GM12878 (cell line): ENCODE measurements at regions not wholly inside any gene's neighbourhood (a gene's known extent, or its start where the extent isn't known, plus 50 kb on each side); places are given as distances from the start of the nearest gene placed in this dataset.

Experiments
- ATAC-seq: fragments of 200-7000 bp; cut with Tn5 transposase; 3 replicates; pipeline ENCODE4 v1.9.1; 2020; ENCODE audit warnings: mild to moderate bottlenecking, moderate library complexity
- BruUV-seq: library from RNA; stranded (reverse); fragments of 400-500 nt; replicated peaks from 2 replicates; lab custom pipeline; 2021; lab: Mats Ljungman, UMichigan
- CTCF ChIA-PET: fragments of 300-600 bp; sonication (Branson Sonifier 250); formaldehyde crosslinking; extraction: SDS; loops from one replicate; lab custom pipeline; 2021; ENCODE audit warnings: inconsistent platforms; lab: Yijun Ruan, JAX
- POLR2A ChIA-PET: fragments of 350-600 bp; formaldehyde crosslinking; extraction: SDS; loops from one replicate; lab custom pipeline; 2021; ENCODE audit warnings: inconsistent platforms; lab: Charles Lee
- RAD21 ChIA-PET: fragments of 300-600 bp; sonication (Branson Sonifier 250); formaldehyde crosslinking; loops from one replicate; lab custom pipeline; 2023; ENCODE audit warnings: antibody characterized with exemption; ENCODE audit not compliant: unreplicated experiment; lab: Charles Lee
- SMC1A ChIA-PET: fragments of 300-600 bp; sonication (Branson Sonifier 250); formaldehyde crosslinking; loops from one replicate; lab custom pipeline; 2023; ENCODE audit not compliant: unreplicated experiment, uncharacterized antibody; lab: Charles Lee
- DNase-seq: peaks from one replicate; pipeline ENCODE4 v3.0.0-alpha.2; 2011; ENCODE audit warnings: low read depth, low spot score
- FAIRE-seq: peaks from 3 replicates; lab custom pipeline; 2011; peaks lifted over from hg19 to GRCh38; lab: Jason Lieb, UNC
- H2AFZ ChIP-seq: 2 replicates; pipeline ENCODE4 v1.6.0; 2011; ENCODE audit warnings: low read depth, low read length, control low read depth; ENCODE audit not compliant: control insufficient read depth
- H3K27ac ChIP-seq: 2 replicates; pipeline ENCODE4 v1.5.1; 2011; ENCODE audit warnings: control low read depth; ENCODE audit not compliant: control insufficient read depth, insufficient read depth
- H3K27me3 ChIP-seq, 2 experiments: replicated peaks in 1 of 2; 2 replicates each; pipeline versions ENCODE4 v1.6.0 to v1.6.1; 2011; ENCODE audit warnings: low read length in 1 of 2; ENCODE audit not compliant: control insufficient read depth in 2 of 2, insufficient read depth in 2 of 2
- H3K36me3 ChIP-seq, 2 experiments: 2 replicates each; pipeline ENCODE4 v1.5.1; 2011; ENCODE audit warnings: low read length in 1 of 2; ENCODE audit not compliant: control insufficient read depth in 2 of 2, insufficient read depth in 2 of 2
- H3K4me1 ChIP-seq: 2 replicates; pipeline ENCODE4 v1.6.1; 2011; ENCODE audit warnings: mild to moderate bottlenecking, low read length, moderate library complexity, mixed read lengths; ENCODE audit not compliant: control insufficient read depth, insufficient read depth
- H3K4me2 ChIP-seq: 2 replicates; pipeline ENCODE4 v1.6.0; 2011; ENCODE audit warnings: control low read depth; ENCODE audit not compliant: control insufficient read depth, insufficient read depth
- H3K4me3 ChIP-seq: fragments of 200-600 bp; sonication (generic); 2 replicates; pipeline ENCODE4 v1.5.1; 2016
- H3K79me2 ChIP-seq: 2 replicates; pipeline ENCODE4 v1.6.0; 2011; ENCODE audit warnings: low read length; ENCODE audit not compliant: control insufficient read depth, insufficient read depth
- H3K9ac ChIP-seq: 2 replicates; pipeline ENCODE4 v1.8.0; 2011; ENCODE audit warnings: low read length, control low read depth, mixed read lengths; ENCODE audit not compliant: control insufficient read depth, insufficient read depth
- H3K9me3 ChIP-seq: replicated peaks from 3 replicates; pipeline ENCODE4 v1.5.1; 2011; ENCODE audit warnings: mild to moderate bottlenecking, low read length; ENCODE audit not compliant: control insufficient read depth, insufficient read depth
- H4K20me1 ChIP-seq: 2 replicates; pipeline ENCODE4 v1.6.0; 2011; ENCODE audit not compliant: control insufficient read depth, insufficient read depth
- CBFB ChIP-seq: IDR thresholded peaks from 2 replicates; pipeline ENCODE4 v1.6.1; 2016; ENCODE audit warnings: antibody characterized with exemption, low read depth
- CBX3 ChIP-seq: fragments of 200-600 bp; sonication (generic); IDR thresholded peaks from 2 replicates; pipeline ENCODE4 v1.6.1; 2016; ENCODE audit warnings: low read depth, borderline replicate concordance
- EZH2 ChIP-seq: IDR thresholded peaks from 2 replicates; pipeline ENCODE4 v1.6.1; 2012; ENCODE audit warnings: low read depth, mild to moderate bottlenecking, control low read depth, inconsistent platforms, low read length, borderline replicate concordance; ENCODE audit not compliant: control insufficient read depth
- FOXM1 ChIP-seq: IDR thresholded peaks from 2 replicates; pipeline ENCODE4 v1.6.1; 2012; ENCODE audit warnings: low read depth, mild to moderate bottlenecking, inconsistent platforms, low read length, moderate library complexity
- GABPA ChIP-seq: IDR thresholded peaks from 2 replicates; pipeline ENCODE4 v1.6.1; 2014; ENCODE audit warnings: antibody characterized with exemption, low read depth, mild to moderate bottlenecking, inconsistent platforms
- LARP7 ChIP-seq: fragments of 450-650 bp; IDR thresholded peaks from 2 replicates; pipeline ENCODE4 v1.6.1; 2017; ENCODE audit warnings: mild to moderate bottlenecking
- MTA3 ChIP-seq: IDR thresholded peaks from 2 replicates; pipeline ENCODE4 v1.6.1; 2012; ENCODE audit warnings: low read length, inconsistent platforms, borderline replicate concordance
- NR2C2 ChIP-seq: IDR thresholded peaks from 2 replicates; pipeline ENCODE4 v1.6.1; 2011; ENCODE audit warnings: borderline replicate concordance, low read depth; ENCODE audit not compliant: control insufficient read depth, insufficient read length
- POLR2A ChIP-seq: IDR thresholded peaks from 2 replicates; pipeline ENCODE4 v1.6.1; 2011; ENCODE audit warnings: low read depth, mild to moderate bottlenecking, low read length
- RAD51 ChIP-seq: fragments of 450-650 bp; IDR thresholded peaks from 2 replicates; pipeline ENCODE4 v1.6.1; 2016; ENCODE audit warnings: moderate library complexity, mild to moderate bottlenecking, inconsistent platforms
- RFX5 ChIP-seq: IDR thresholded peaks from 2 replicates; pipeline ENCODE4 v1.6.1; 2011; ENCODE audit warnings: low read depth, low read length, improper control_type of control experiment
- SMAD1 ChIP-seq: fragments of 450-650 bp; IDR thresholded peaks from 2 replicates; pipeline ENCODE4 v1.6.1; 2018; ENCODE audit warnings: mild to moderate bottlenecking, low read depth; ENCODE audit not compliant: partially characterized antibody
- SRF ChIP-seq, 2 experiments: IDR thresholded peaks; 2 replicates each; pipeline ENCODE4 v1.6.1; 2011; ENCODE audit warnings: low read depth in 2 of 2, low read length in 2 of 2, mild to moderate bottlenecking in 1 of 2, moderate library complexity in 1 of 2
- TAF1 ChIP-seq: IDR thresholded peaks from 2 replicates; pipeline ENCODE4 v1.6.1; 2011; ENCODE audit warnings: mild to moderate bottlenecking, low read depth, low read length, borderline replicate concordance
- USF1 ChIP-seq: IDR thresholded peaks from 2 replicates; pipeline ENCODE4 v1.6.1; 2011; ENCODE audit warnings: borderline replicate concordance, low read depth, mild to moderate bottlenecking, moderate library complexity, mixed read lengths, low read length; ENCODE audit not compliant: insufficient read depth; ENCODE audit errors: extremely low read length
- ZNF592 ChIP-seq: fragments of 450-650 bp; IDR thresholded peaks from 2 replicates; pipeline ENCODE4 v1.6.1; 2017; ENCODE audit warnings: mild to moderate bottlenecking, moderate library complexity
- WGBS: methylation state at CpG from one replicate; pipeline ENCODE4 v1.1.6; 2016; ENCODE audit warnings: low lambda C conversion rate; ENCODE audit not compliant: insufficient replicate concordance, insufficient coverage; ENCODE audit errors: missing lambda C conversion rate; 5-methylcytosine and 5-hydroxymethylcytosine counted together
- in situ Hi-C: fragments of 300-500 bp; cut with MboI; formaldehyde crosslinking; loops from 9 replicates; pipeline ENCODE4 v1.14.3; 2018; ENCODE audit warnings: mixed read lengths
- intact Hi-C: fragments of 100-400 bp; cut with micrococcal nuclease; formaldehyde crosslinking; loops from one replicate; pipeline ENCODE4 v1.14.2; 2022; ENCODE audit not compliant: unreplicated experiment

GRCh38 chr4:128440923-128441322, 153.3 kb upstream of the PGRMC2 start:
- H3K9me3 ChIP-seq: no peaks in the 10 kb centered on the region; the same call in 2 of the 3 replicates
- FAIRE-seq: no peak
- BruUV-seq: no TSS peak
- H3K36me3 ChIP-seq: no peaks in the 10 kb centered on the region
- H3K4me2 ChIP-seq: no peak overlapping the region
- CTCF ChIA-PET: no interaction called here
- SMC1A ChIA-PET: interaction anchor here (0.9 kb wide), 1 partner anchor 18 kb away, joined by 3 read pairs; no protein-coding TSS in a partner anchor
- H3K4me3 ChIP-seq: no peak overlapping the region
- POLR2A ChIA-PET: no interaction called here
- H3K79me2 ChIP-seq: no peaks in the 10 kb centered on the region
- no peak overlapping the region for H3K9ac ChIP-seq
- intact Hi-C loops: no loop called here
- 36% methylated on average over 4 of the region's 4 CpGs for WGBS
- H3K27ac ChIP-seq: no peak overlapping the region
- ATAC-seq: no peak
- H4K20me1 ChIP-seq: no peaks in the 10 kb centered on the region
- no peak overlapping the region for H2AFZ ChIP-seq
- in situ Hi-C loops: no loop called here
- RAD21 ChIA-PET: no interaction called here
- no peaks in the 10 kb centered on the region for H3K4me1 ChIP-seq
- H3K27me3 ChIP-seq: no peaks in the 10 kb centered on the region
- no peak for DNase-seq
- TF ChIP-seq LARP7 (no peak), USF1 (no peak), EZH2 (no peak), NR2C2 (no peak), SMAD1 (no peak), ZNF592 (no peak), TAF1 (no peak), FOXM1 (no peak), GABPA (no peak), CBFB (no peak), RAD51 (no peak), MTA3 (no peak), RFX5 (no peak), SRF (IDR thresholded peaks at IDR 0.05; ENCODE audit: low read depth in 2 of 2, low read length in 2 of 2) (no peak), CBX3 (no peak), POLR2A (no peak)
